Spleen (tissue), 11 donors: ENCODE measurements at regions not wholly inside any gene's neighbourhood (a gene's known extent, or its start where the extent isn't known, plus 50 kb on each side); places are given as distances from the start of the nearest gene placed in this dataset.
"Not testable (repeated sequence)": the region's sequence is repeated elsewhere in the genome, so short reads cannot be mapped to it uniquely, and the experiment has no call there.

Source experiments
- DNase-seq: peaks from one replicate; pipeline ENCODE4 v3.0.0-alpha.2; 2020
- H3K27ac ChIP-seq, 8 donors: fragments of 200-600 bp; sonication (generic) in 7 of 8; 1 replicate in 4 of 8; 2 replicates in 4 of 8; pipeline versions ENCODE4 v1.5.0 to v1.8.0; 2016 to 2021; ENCODE audit warnings: inconsistent platforms in 4 of 8, mild to moderate bottlenecking in 4 of 8, moderate library complexity in 1 of 8
- H3K27me3 ChIP-seq, 7 donors: fragments of 200-600 bp; sonication (generic) in 6 of 7; replicated peaks in 1 of 7; 1 replicate in 4 of 7; 2 replicates in 3 of 7; pipeline versions ENCODE4 v1.5.0 to v1.8.0; 2016 to 2021; ENCODE audit warnings: inconsistent platforms in 3 of 7, mild to moderate bottlenecking in 1 of 7
- H3K36me3 ChIP-seq, 6 donors: fragments of 200-600 bp; sonication (generic) in 5 of 6; 1 replicate in 4 of 6; 2 replicates in 2 of 6; pipeline versions ENCODE4 v1.5.0 to v1.8.0; 2016 to 2021; ENCODE audit warnings: inconsistent platforms in 2 of 6
- H3K4me1 ChIP-seq, 6 donors: fragments of 200-600 bp; sonication (generic) in 5 of 6; 1 replicate in 3 of 6; 2 replicates in 3 of 6; pipeline versions ENCODE4 v1.5.0 to v1.8.0; 2016 to 2021; ENCODE audit warnings: inconsistent platforms in 3 of 6
- H3K4me3 ChIP-seq, 8 donors: fragments of 200-600 bp; sonication (generic) in 7 of 8; 1 replicate in 4 of 8; 2 replicates in 4 of 8; pipeline versions ENCODE4 v1.5.0 to v1.8.0; 2016 to 2021; ENCODE audit warnings: inconsistent platforms in 4 of 8, mild to moderate bottlenecking in 4 of 8, moderate library complexity in 2 of 8
- H3K9me3 ChIP-seq, 8 donors: fragments of 200-600 bp; sonication (generic) in 7 of 8; 1 replicate in 4 of 8; 2 replicates in 4 of 8; pipeline versions ENCODE4 v1.5.0 to v1.8.0; 2016 to 2021; ENCODE audit warnings: inconsistent platforms in 4 of 8
- POLR2A ChIP-seq, 3 donors: fragments of 450-650 bp; IDR thresholded peaks; one replicate each; pipeline ENCODE4 v1.5.1; 2017; ENCODE audit warnings: antibody characterized with exemption in 3 of 3, mild to moderate bottlenecking in 1 of 3
- POLR2AphosphoS5 ChIP-seq, 3 donors: sonication (generic); formaldehyde crosslinking; IDR thresholded peaks; one replicate each; pipeline ENCODE4 v1.5.1; 2017; ENCODE audit warnings: antibody characterized with exemption in 3 of 3
- WGBS, 5 donors: extraction: QIAGEN DNeasy Blood & Tissue Kit in 3 of 5; methylation state at CpG; one replicate each; pipeline versions ENCODE4 v1.1.5 to v1.1.7; 2013 to 2018; 5-methylcytosine and 5-hydroxymethylcytosine counted together
- intact Hi-C: fragments of 100-400 bp; cut with DNase I; formaldehyde crosslinking; loops from one replicate; pipeline ENCODE4 v1.15.0; 2023; ENCODE audit warnings: low total_unique reads
- TF ChIP-seq, protein P1 (sequence below), 11 experiments: fragments of 200-600 bp in 7 of 11; fragments of 450-650 bp in 4 of 11; sonication (generic) in 4 of 11; IDR thresholded peaks in 8 of 11; conservative IDR thresholded peaks in 3 of 11; 1 replicate in 7 of 11; 2 replicates in 4 of 11; pipeline versions ENCODE4 v1.4.0 to v1.8.0; 2016 to 2021; ENCODE audit warnings: antibody characterized with exemption in 11 of 11, inconsistent platforms in 4 of 11, mild to moderate bottlenecking in 1 of 11
- donor health status: healthy with polysubstance abuse.
- donor health status: DM: no; HTN: no; CAD: no; lungs with moderate emphysema.
- donor health status: DM: no; HTN: no; CAD: no.
- donor health status: Bipolar disorder and iron deficiency.
- donor health status: healthy.
- donor health status: DM: no; HTN: no; CAD: no.
- donor health status: DM: yes; HTN: yes; CAD: no.

DNA sequence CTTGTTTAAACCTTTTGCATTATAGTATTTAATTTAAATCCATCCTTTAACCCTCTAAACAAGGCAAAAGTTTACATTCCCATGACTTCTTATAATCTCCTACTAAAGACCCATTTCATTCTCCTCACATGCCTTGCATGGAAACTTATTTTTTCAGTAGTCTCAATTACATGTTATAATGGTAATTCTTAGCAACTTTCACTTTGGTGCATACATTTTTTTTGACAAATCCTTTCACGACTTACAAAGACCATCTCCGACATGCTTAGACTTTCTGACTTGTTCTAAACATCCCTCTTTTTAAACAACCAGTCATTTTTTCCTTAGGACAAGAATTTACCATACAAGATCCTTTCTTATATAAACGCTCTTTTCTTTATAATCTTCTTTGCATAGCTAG is 615.4 kb upstream of the GBE1 start:
- WGBS, 5 donors: 73 to 85% (median 84%) methylated on average over 3 of the region's 3 CpGs
- peaks cover 0 to 60% (median 37%) of the 10 kb centered on the region in 8 donors for H3K9me3 ChIP-seq
- no peak for DNase-seq
- intact Hi-C loops: no loop called here
- no peaks in the 10 kb centered on the region for H3K27me3 ChIP-seq
- TF ChIP-seq POLR2A (IDR thresholded peaks at IDR 0.05) (no peak), POLR2AphosphoS5 (IDR thresholded peaks at IDR 0.05) (no peak)
- TF ChIP-seq, protein P1, sequence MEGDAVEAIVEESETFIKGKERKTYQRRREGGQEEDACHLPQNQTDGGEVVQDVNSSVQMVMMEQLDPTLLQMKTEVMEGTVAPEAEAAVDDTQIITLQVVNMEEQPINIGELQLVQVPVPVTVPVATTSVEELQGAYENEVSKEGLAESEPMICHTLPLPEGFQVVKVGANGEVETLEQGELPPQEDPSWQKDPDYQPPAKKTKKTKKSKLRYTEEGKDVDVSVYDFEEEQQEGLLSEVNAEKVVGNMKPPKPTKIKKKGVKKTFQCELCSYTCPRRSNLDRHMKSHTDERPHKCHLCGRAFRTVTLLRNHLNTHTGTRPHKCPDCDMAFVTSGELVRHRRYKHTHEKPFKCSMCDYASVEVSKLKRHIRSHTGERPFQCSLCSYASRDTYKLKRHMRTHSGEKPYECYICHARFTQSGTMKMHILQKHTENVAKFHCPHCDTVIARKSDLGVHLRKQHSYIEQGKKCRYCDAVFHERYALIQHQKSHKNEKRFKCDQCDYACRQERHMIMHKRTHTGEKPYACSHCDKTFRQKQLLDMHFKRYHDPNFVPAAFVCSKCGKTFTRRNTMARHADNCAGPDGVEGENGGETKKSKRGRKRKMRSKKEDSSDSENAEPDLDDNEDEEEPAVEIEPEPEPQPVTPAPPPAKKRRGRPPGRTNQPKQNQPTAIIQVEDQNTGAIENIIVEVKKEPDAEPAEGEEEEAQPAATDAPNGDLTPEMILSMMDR (IDR thresholded peaks at IDR 0.05 in 8 of 11, conservative IDR thresholded peaks at IDR 0.05 in 3 of 11): no peak
- no peaks in the 10 kb centered on the region for H3K36me3 ChIP-seq
- no peak overlapping the region for H3K4me3 ChIP-seq
- no peaks in the 10 kb centered on the region for H3K4me1 ChIP-seq
- no peak overlapping the region for H3K27ac ChIP-seq

DNA sequence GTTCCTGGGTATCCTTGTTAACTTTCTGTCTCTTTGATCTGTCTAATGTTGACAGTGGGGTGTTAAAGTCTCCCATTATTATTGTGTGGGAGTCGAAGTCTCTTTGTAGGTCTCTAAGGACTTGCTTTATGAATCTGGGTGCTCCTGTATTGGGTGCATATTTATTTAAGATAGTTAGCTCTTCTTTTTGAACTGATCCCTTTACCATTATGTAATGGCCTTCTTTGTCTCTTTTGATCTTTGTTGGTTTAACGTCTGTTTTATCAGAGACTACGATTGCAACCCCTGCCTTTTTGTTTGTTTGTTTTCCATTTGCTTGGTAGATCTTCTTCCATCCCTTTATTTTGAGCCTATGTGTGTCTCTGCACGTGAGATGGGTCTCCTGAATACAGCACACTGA is 612.4 kb upstream of the GBE1 start:
- H3K4me1 ChIP-seq, intact Hi-C loops, H3K36me3 ChIP-seq, H3K4me3 ChIP-seq, H3K27me3 ChIP-seq, H3K27ac ChIP-seq, DNase-seq: not testable (repeated sequence)
- 73 to 88% (median 77%) methylated on average over 4 of the region's 4 CpGs for WGBS, 5 donors
- H3K9me3 ChIP-seq: peaks cover 0 to 53% (median 36%) of the 10 kb centered on the region in 8 donors

DNA sequence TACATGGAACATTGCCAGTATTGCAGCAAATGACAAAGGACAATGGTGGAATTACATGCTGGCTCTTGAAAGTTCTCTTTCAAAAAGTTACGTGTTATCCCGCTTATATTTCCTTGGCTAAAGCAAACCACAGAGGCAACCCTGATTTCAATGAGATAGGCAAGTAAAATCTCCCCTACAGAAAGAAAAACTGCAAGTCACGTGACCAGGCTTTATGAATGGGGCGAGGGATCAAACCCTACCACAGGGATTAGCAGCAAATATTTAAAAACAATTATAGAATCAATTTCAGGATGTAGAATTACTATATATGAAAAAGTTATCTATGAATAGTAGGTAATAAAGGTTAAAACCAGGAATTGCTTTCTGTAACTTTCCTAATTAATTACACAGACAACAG is 603.4 kb upstream of the GBE1 start:
- 74 to 91% (median 85%) methylated on average over 4 of the region's 4 CpGs for WGBS, 5 donors
- Histone ChIP-seq H3K36me3 (no peaks in the 10 kb centered on the region), H3K4me3 (no peak overlapping the region), H3K9me3 (peaks cover 0 to 5% (median 0%) of the 10 kb centered on the region in 8 donors), H3K4me1 (no peaks in the 10 kb centered on the region), H3K27me3 (no peaks in the 10 kb centered on the region), H3K27ac (no peak overlapping the region)
- TF ChIP-seq POLR2A (IDR thresholded peaks at IDR 0.05) (no peak), POLR2AphosphoS5 (IDR thresholded peaks at IDR 0.05) (no peak)
- TF ChIP-seq, protein P1 (IDR thresholded peaks at IDR 0.05 in 8 of 11, conservative IDR thresholded peaks at IDR 0.05 in 3 of 11): no peak
- intact Hi-C loops: no loop called here
- DNase-seq: no peak

DNA sequence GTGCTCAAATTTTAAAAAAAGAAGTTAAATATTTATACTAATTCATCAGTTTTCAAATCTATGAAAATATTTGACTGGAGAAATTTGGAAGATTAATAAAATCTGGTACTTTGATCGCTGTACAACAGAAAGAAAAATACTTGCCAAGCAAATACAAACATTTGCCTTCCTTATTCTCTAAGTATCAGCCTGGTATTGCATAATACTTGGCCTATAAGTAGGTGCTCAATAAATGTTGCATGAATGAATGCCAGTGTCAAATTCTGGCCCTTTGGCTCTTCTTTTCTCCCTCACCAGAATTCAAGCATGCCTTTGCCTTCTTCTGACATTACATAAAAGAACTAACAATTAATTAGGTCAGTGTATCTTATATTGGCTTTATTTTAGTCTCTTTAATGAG is 601.7 kb upstream of the GBE1 start:
- H3K27me3 ChIP-seq: no peaks in the 10 kb centered on the region
- no peaks in the 10 kb centered on the region for H3K4me1 ChIP-seq
- peaks cover 0 to 5% (median 0%) of the 10 kb centered on the region in 8 donors for H3K9me3 ChIP-seq
- no peak overlapping the region for H3K27ac ChIP-seq
- TF ChIP-seq POLR2A (IDR thresholded peaks at IDR 0.05) (no peak), POLR2AphosphoS5 (IDR thresholded peaks at IDR 0.05) (no peak)
- TF ChIP-seq, protein P1 (IDR thresholded peaks at IDR 0.05 in 8 of 11, conservative IDR thresholded peaks at IDR 0.05 in 3 of 11): no peak
- intact Hi-C loops: no loop called here
- WGBS, 5 donors: 67 to 83% (median 78%) methylated on average over 1 of the region's 1 CpG
- no peak for DNase-seq
- no peaks in the 10 kb centered on the region for H3K36me3 ChIP-seq
- no peak overlapping the region for H3K4me3 ChIP-seq

DNA sequence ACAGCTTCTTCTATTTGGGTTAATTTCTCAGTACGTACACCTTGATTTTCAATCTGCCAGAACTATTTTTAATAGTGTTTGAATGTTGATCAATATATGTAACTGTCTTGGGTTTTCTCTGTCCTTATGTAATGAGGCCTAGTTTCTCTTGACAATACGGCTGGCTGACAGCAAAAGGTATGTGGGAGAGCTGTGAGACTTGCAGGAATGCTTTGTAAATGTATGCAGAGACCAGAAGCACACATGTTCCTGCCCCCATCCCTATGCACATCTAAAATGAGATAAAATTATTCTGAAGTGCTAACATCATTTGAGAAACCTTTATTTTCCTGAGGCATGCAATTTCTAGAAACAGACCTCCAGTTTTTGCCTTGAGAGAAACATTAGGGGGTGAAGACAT is 593.8 kb upstream of the GBE1 start:
- TF ChIP-seq, protein P1 (IDR thresholded peaks at IDR 0.05 in 8 of 11, conservative IDR thresholded peaks at IDR 0.05 in 3 of 11): no peak
- no peak for TF ChIP-seq POLR2AphosphoS5 (IDR thresholded peaks at IDR 0.05)
- intact Hi-C loops: no loop called here
- no peak for DNase-seq
- Histone ChIP-seq H3K36me3 (no peaks in the 10 kb centered on the region), H3K4me1 (peaks cover 0 to 6% (median 2%) of the 10 kb centered on the region in 6 donors), H3K4me3 (no peak overlapping the region), H3K27me3 (no peaks in the 10 kb centered on the region), H3K27ac (no peak overlapping the region), H3K9me3 (peaks cover 0 to 1% (median 0%) of the 10 kb centered on the region in 8 donors)
- 70 to 81% (median 80%) methylated on average over 2 of the region's 2 CpGs for WGBS, 5 donors
